LNCaP clone FGC (cell line): ENCODE measurements at regions not wholly inside any gene's neighbourhood (a gene's known extent, or its start where the extent isn't known, plus 50 kb on each side); places are given as distances from the start of the nearest gene placed in this dataset.

Source experiments
- DNase-seq: peaks from one replicate; pipeline ENCODE4 v3.0.0-alpha.2; 2011; ENCODE audit warnings: low read depth
- H3K4me3 ChIP-seq: 2 replicates; pipeline ENCODE4 v1.5.1; 2011; ENCODE audit warnings: mild to moderate bottlenecking, low read depth, low read length, control low read depth
- CTCF ChIP-seq: IDR thresholded peaks from 2 replicates; pipeline ENCODE4 v1.5.1; 2012; ENCODE audit warnings: mild to moderate bottlenecking; ENCODE audit not compliant: control insufficient read depth, insufficient read depth; ENCODE audit errors: extremely low read depth

GRCh38 chr10:55460008-55460407, 659.0 kb upstream of the PCDH15 start:
- TF ChIP-seq CTCF, result no peak
- H3K4me3 ChIP-seq, result no peak overlapping the region

GRCh38 chr10:55449981-55450380, 649.0 kb upstream of the PCDH15 start:
- no peak for TF ChIP-seq CTCF
- peak; percentile 7 for DNase-seq
- H3K4me3 ChIP-seq, result no peak overlapping the region

More at GRCh38 chr10:55460008-55460407, 659.0 kb upstream of the PCDH15 start:
- DNase-seq, result no peak

- no peak overlapping the region for H3K4me3 ChIP-seq
- no peak for TF ChIP-seq CTCF
- DNase-seq, result no peak
Measured at GRCh38 chr10:55446441-55447002, 645.5 kb upstream of the PCDH15 start.

- no peak overlapping the region for H3K4me3 ChIP-seq
- no peak for TF ChIP-seq CTCF
- DNase-seq, result no peak
Measured at GRCh38 chr10:55441777-55442176, 640.7 kb upstream of the PCDH15 start.

- no peak overlapping the region for H3K4me3 ChIP-seq
- DNase-seq, result no peak
- no peak for TF ChIP-seq CTCF
Measured at GRCh38 chr10:55426138-55426537, 625.1 kb upstream of the PCDH15 start.

- peak; percentile 85 for TF ChIP-seq CTCF
- peak; percentile 80 for DNase-seq
- no peak overlapping the region for H3K4me3 ChIP-seq
Measured at GRCh38 chr10:55410415-55410885, 609.4 kb upstream of the PCDH15 start.

GRCh38 chr10:55404094-55404493, 603.1 kb upstream of the PCDH15 start:
- H3K4me3 ChIP-seq, result no peak overlapping the region
- no peak for DNase-seq
- TF ChIP-seq CTCF, result no peak
